HepG2 (cell line): ENCODE measurements at regions not wholly inside any gene's neighbourhood (a gene's known extent, or its start where the extent isn't known, plus 50 kb on each side); places are given as distances from the start of the nearest gene placed in this dataset.

ENCODE experiments used
- ATAC-seq: fragments of 200-7000 bp; cut with Tn5 transposase; 3 replicates; pipeline ENCODE4 v1.9.1; 2020; ENCODE audit warnings: mild to moderate bottlenecking, moderate library complexity
- BruUV-seq: library from RNA; stranded (reverse); fragments of 400-500 nt; replicated peaks from 2 replicates; lab custom pipeline; 2021; lab: Mats Ljungman, UMichigan
- CTCF ChIA-PET: fragments of 300-600 bp; formaldehyde crosslinking; extraction: SDS; loops from one replicate; lab custom pipeline; 2021; ENCODE audit warnings: low total read pairs, inconsistent platforms, low intra/inter-chr PET ratio; lab: Yijun Ruan, JAX
- POLR2A ChIA-PET: fragments of 350-600 bp; sonication (Branson Sonifier 250); formaldehyde crosslinking; loops from one replicate; lab custom pipeline; 2020; ENCODE audit warnings: antibody characterized with exemption, inconsistent platforms; lab: Yijun Ruan, JAX
- DNase-seq: peaks from one replicate; pipeline ENCODE4 v3.0.0-alpha.2; 2015; ENCODE audit warnings: low spot score
- FAIRE-seq: peaks from 3 replicates; lab custom pipeline; 2011; peaks lifted over from hg19 to GRCh38; lab: Jason Lieb, UNC
- H2AFZ ChIP-seq: one replicate; pipeline ENCODE4 v1.6.1; 2011; ENCODE audit warnings: low read length, inconsistent platforms
- H3K27ac ChIP-seq: fragments of 300-600 bp; 3 replicates; pipeline ENCODE4 v1.8.0; 2011; ENCODE audit warnings: mixed run types, mild to moderate bottlenecking, mixed read lengths, low read length, inconsistent platforms; ENCODE audit not compliant: insufficient read depth; ENCODE audit errors: extremely low read length
- H3K27me3 ChIP-seq, 2 experiments: fragments of 200-600 bp in 1 of 2; 2 replicates in 1 of 2; 3 replicates in 1 of 2; pipeline versions ENCODE4 v1.6.0 to v1.8.0; 2011; ENCODE audit warnings: low read length in 2 of 2, mild to moderate bottlenecking in 2 of 2, moderate library complexity in 2 of 2, inconsistent platforms in 1 of 2; ENCODE audit not compliant: insufficient read depth in 2 of 2, control insufficient read depth in 1 of 2
- H3K36me3 ChIP-seq, 2 experiments: fragments of 200-600 bp in 1 of 2; replicated peaks in 1 of 2; 2 replicates in 1 of 2; 3 replicates in 1 of 2; pipeline versions ENCODE4 v1.5.1 to v1.8.0; 2011; ENCODE audit warnings: low read length in 2 of 2, inconsistent platforms in 1 of 2; ENCODE audit not compliant: insufficient read depth in 2 of 2, control insufficient read depth in 1 of 2
- H3K4me1 ChIP-seq: 2 replicates; pipeline ENCODE4 v1.5.1; 2012; ENCODE audit warnings: low read length, inconsistent platforms; ENCODE audit not compliant: insufficient read depth
- H3K4me2 ChIP-seq: 2 replicates; pipeline ENCODE4 v1.6.0; 2011; ENCODE audit warnings: low read depth, low read length, inconsistent platforms
- H3K4me3 ChIP-seq, 3 experiments: fragments of 200-600 bp in 1 of 3; sonication (generic), shearing (Covaris generic) in 1 of 3; replicated peaks in 1 of 3; 2 replicates each; pipeline ENCODE4 v1.5.1; 2011 to 2016; ENCODE audit warnings: low read length in 3 of 3, inconsistent platforms in 2 of 3, low read depth in 2 of 3, mild to moderate bottlenecking in 2 of 3, control low read depth in 1 of 3, mixed read lengths in 1 of 3; ENCODE audit not compliant: insufficient read depth in 1 of 3
- H3K79me2 ChIP-seq: one replicate; pipeline ENCODE4 v1.6.1; 2011; ENCODE audit warnings: low read length, inconsistent platforms; ENCODE audit not compliant: insufficient read depth
- H3K9ac ChIP-seq: 2 replicates; pipeline ENCODE4 v1.6.0; 2011; ENCODE audit warnings: mild to moderate bottlenecking, low read depth, low read length, inconsistent platforms; ENCODE audit not compliant: insufficient read depth
- H3K9me3 ChIP-seq: 2 replicates; pipeline ENCODE4 v1.5.1; 2012; ENCODE audit warnings: mild to moderate bottlenecking, low read length
- H4K20me1 ChIP-seq: 2 replicates; pipeline ENCODE4 v1.6.0; 2011; ENCODE audit warnings: inconsistent platforms, mild to moderate bottlenecking, low read length, moderate library complexity; ENCODE audit not compliant: insufficient read depth
- HDAC6 ChIP-seq: fragments of 200-600 bp; sonication (generic); IDR thresholded peaks from 2 replicates; pipeline ENCODE4 v1.7.0; 2017; ENCODE audit warnings: mild to moderate bottlenecking, antibody characterized with exemption, low read length, low read depth
- HNRNPK ChIP-seq: fragments of 200-400 bp; formaldehyde crosslinking; IDR thresholded peaks from 2 replicates; pipeline ENCODE4 v1.6.1; 2018; ENCODE audit warnings: low read length, low read depth, moderate library complexity, mild to moderate bottlenecking; ENCODE audit not compliant: poor library complexity, severe bottlenecking
- IKZF1 ChIP-seq: fragments of 450-650 bp; IDR thresholded peaks from 2 replicates; pipeline ENCODE4 v1.7.1; 2016
- KDM5B ChIP-seq: sonication (generic); formaldehyde crosslinking; IDR thresholded peaks from 2 replicates; pipeline ENCODE4 v1.4.0; 2020; ENCODE audit warnings: missing genetic modification reagents, mild to moderate bottlenecking, borderline replicate concordance
- KLF16 ChIP-seq, 2 experiments: sonication (generic) in 1 of 2; formaldehyde crosslinking in 1 of 2; IDR thresholded peaks; 2 replicates each; pipeline versions ENCODE4 v1.6.1 to v1.8.0; 2016 to 2023; ENCODE audit warnings: missing genetic modification reagents in 2 of 2, missing compliant biosample characterization in 1 of 2
- MAFG ChIP-seq: sonication (generic); formaldehyde crosslinking; IDR thresholded peaks from 2 replicates; pipeline ENCODE4 v1.5.1; 2020; ENCODE audit warnings: mild to moderate bottlenecking, missing genetic modification reagents
- PRDM15 ChIP-seq: sonication (generic); formaldehyde crosslinking; IDR thresholded peaks from 2 replicates; pipeline ENCODE4 v1.4.0; 2020; ENCODE audit warnings: missing genetic modification reagents
- SUZ12 ChIP-seq: fragments of 150-350 bp; IDR thresholded peaks from 2 replicates; pipeline ENCODE4 v1.6.1; 2014; ENCODE audit warnings: low read depth, low read length
- ZFP62 ChIP-seq: sonication (generic); formaldehyde crosslinking; IDR thresholded peaks from 2 replicates; pipeline ENCODE4 v1.4.0; 2020; ENCODE audit warnings: missing genetic modification reagents
- ZNF280D ChIP-seq: sonication (generic); formaldehyde crosslinking; IDR thresholded peaks from 2 replicates; pipeline ENCODE4 v1.5.1; 2020; ENCODE audit warnings: mild to moderate bottlenecking, missing genetic modification reagents
- ZNF446 ChIP-seq: sonication (generic); formaldehyde crosslinking; IDR thresholded peaks from 2 replicates; pipeline ENCODE4 v1.5.0; 2020; ENCODE audit warnings: mild to moderate bottlenecking, missing genetic modification reagents
- ZNF75D ChIP-seq: sonication (generic); formaldehyde crosslinking; IDR thresholded peaks from 2 replicates; pipeline ENCODE4 v1.8.1; 2023; ENCODE audit warnings: missing genetic modification reagents, mild to moderate bottlenecking, borderline replicate concordance
- ZSCAN22 ChIP-seq: sonication (generic); formaldehyde crosslinking; IDR thresholded peaks from 2 replicates; pipeline ENCODE4 v1.4.0; 2020; ENCODE audit warnings: mild to moderate bottlenecking, missing genetic modification reagents
- ZZZ3 ChIP-seq: sonication (generic); formaldehyde crosslinking; IDR thresholded peaks from 2 replicates; pipeline ENCODE4 v1.4.0; 2020; ENCODE audit warnings: missing genetic modification reagents, mild to moderate bottlenecking, borderline replicate concordance
- WGBS: methylation state at CpG from one replicate; pipeline ENCODE4 v1.1.6; 2017; ENCODE audit warnings: low lambda C conversion rate; 5-methylcytosine and 5-hydroxymethylcytosine counted together
- in situ Hi-C: cut with HindIII; loops from 2 replicates; pipeline ENCODE4 v1.10.0; 2017; ENCODE audit warnings: low pct_unique_long_range_greater_than_20kb; ENCODE audit not compliant: extremely low pct_ligation_motif_present
- intact Hi-C: fragments of 100-400 bp; cut with micrococcal nuclease; formaldehyde crosslinking; loops from one replicate; pipeline ENCODE4 v1.10.0; 2022; ENCODE audit not compliant: unreplicated experiment

DNA sequence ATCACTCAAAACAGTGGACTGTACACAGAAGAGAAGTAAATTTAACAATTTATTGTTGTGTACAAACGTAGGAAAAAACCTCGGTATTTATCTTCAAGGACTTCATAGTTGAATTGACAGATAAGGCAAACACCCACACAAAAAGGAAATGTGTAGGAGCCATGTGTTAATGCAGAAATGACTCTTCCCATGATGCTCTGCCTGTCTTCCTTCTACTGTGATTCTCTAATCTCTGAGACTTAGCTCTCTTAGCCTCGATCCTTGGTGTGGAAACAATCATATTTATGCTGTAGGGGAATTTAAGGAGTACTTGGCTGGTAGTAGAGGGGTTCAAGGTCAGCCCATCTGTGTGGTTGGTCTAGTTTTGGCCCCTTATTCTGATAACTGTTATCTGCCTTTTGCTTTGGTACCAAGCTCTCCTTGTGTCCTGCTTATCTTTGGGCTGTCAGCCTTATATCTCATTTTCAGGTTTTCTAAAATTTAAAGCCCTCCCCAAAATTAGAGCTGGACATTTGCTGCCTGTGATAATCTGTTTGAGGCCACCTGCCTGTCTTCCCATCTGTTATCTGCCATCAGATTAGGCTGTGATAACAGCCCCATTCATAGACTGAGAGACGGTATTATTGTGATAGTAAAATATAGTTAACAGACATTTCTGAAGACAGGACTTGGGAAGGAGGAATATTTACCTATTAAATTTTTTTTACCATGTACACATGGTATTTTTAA lies 81.7 kb downstream of the GPR85 start (continued):
- TF ChIP-seq ZZZ3 (CRISPR knock-in tag) = no peak
- TF ChIP-seq, all 625 proteins: peak for 0

GRCh38 chr7:113000316-113001020 lies 86.2 kb downstream of the GPR85 start:
- CTCF ChIA-PET = no interaction called here
- 6% methylated on average over 6 of the region's 6 CpGs for WGBS

More at GRCh38 chr7:113000316-113001020, 86.2 kb downstream of the GPR85 start:
- Histone ChIP-seq H4K20me1 (no peaks in the 10 kb centered on the region), H2AFZ (no peak overlapping the region), H3K27me3 (no peaks in the 10 kb centered on the region), H3K27ac (no peak overlapping the region), H3K4me1 (no peaks in the 10 kb centered on the region), H3K4me2 (no peak overlapping the region), H3K36me3 (no peaks in the 10 kb centered on the region), H3K9ac (no peak overlapping the region), H3K4me3 (no peak overlapping the region), H3K79me2 (no peaks in the 10 kb centered on the region), H3K9me3 (no peaks in the 10 kb centered on the region)
- POLR2A ChIA-PET = no interaction called here
- DNase-seq (no peak), FAIRE-seq (no peak), ATAC-seq (no peak)
- TF ChIP-seq ZFP62 (CRISPR knock-in tag) (no peak), SUZ12 (no peak), HNRNPK (no peak), ZNF280D (CRISPR knock-in tag) (no peak), ZNF75D (CRISPR knock-in tag) (no peak), ZSCAN22 (no peak), KLF16 (CRISPR knock-in tag; IDR thresholded peaks at IDR 0.05) (no peak), MAFG (CRISPR knock-in tag) (no peak), KDM5B (CRISPR knock-in tag) (no peak), ZNF446 (CRISPR knock-in tag) (no peak), IKZF1 (no peak), HDAC6 (no peak), PRDM15 (CRISPR knock-in tag) (no peak)
- in situ Hi-C loops = loop anchor here (25.0 kb wide), 1 partner anchor 287 kb away; no protein-coding TSS in a partner anchor
- intact Hi-C loops = no loop called here
- BruUV-seq = no TSS peak
